Sigmoid colon (tissue), 6 donors: ENCODE measurements at regions not wholly inside any gene's neighbourhood (a gene's known extent, or its start where the extent isn't known, plus 50 kb on each side); places are given as distances from the start of the nearest gene placed in this dataset.

Source experiments
- DNase-seq: peaks from one replicate; pipeline ENCODE4 v3.0.0-alpha.2; 2019
- H3K27ac ChIP-seq, 4 donors: fragments of 200-600 bp; sonication (generic); one replicate each; pipeline ENCODE4 v1.5.1; 2016 to 2019; ENCODE audit warnings: mild to moderate bottlenecking in 1 of 4
- H3K27me3 ChIP-seq, 3 donors: fragments of 200-600 bp; sonication (generic); one replicate each; pipeline ENCODE4 v1.5.1; 2019; ENCODE audit warnings: mild to moderate bottlenecking in 1 of 3
- H3K36me3 ChIP-seq, 4 donors: fragments of 200-600 bp; sonication (generic); one replicate each; pipeline ENCODE4 v1.5.1; 2016 to 2019
- H3K4me1 ChIP-seq, 4 donors: fragments of 200-600 bp; sonication (generic); one replicate each; pipeline ENCODE4 v1.5.1; 2017 to 2019
- H3K4me3 ChIP-seq, 4 donors: fragments of 200-600 bp; sonication (generic); one replicate each; pipeline ENCODE4 v1.5.1; 2017 to 2019; ENCODE audit warnings: mild to moderate bottlenecking in 2 of 4, moderate library complexity in 1 of 4
- H3K9me3 ChIP-seq, 4 donors: fragments of 200-600 bp in 3 of 4; sonication (generic) in 3 of 4; one replicate each; pipeline versions ENCODE4 v1.5.1 to v1.6.1; 2013 to 2019
- CTCF ChIP-seq, 4 experiments: fragments of 450-650 bp in 3 of 4; fragments of 200-600 bp in 1 of 4; IDR thresholded peaks; one replicate each; pipeline ENCODE4 v1.5.1; 2016 to 2019; ENCODE audit warnings: antibody characterized with exemption in 4 of 4, mild to moderate bottlenecking in 3 of 4, moderate library complexity in 2 of 4
- EP300 ChIP-seq, 4 donors: sonication (generic); formaldehyde crosslinking; IDR thresholded peaks; one replicate each; pipeline ENCODE4 v1.6.1; 2017; ENCODE audit warnings: antibody characterized with exemption in 4 of 4
- POLR2A ChIP-seq, 2 donors: fragments of 450-650 bp; IDR thresholded peaks; one replicate each; pipeline ENCODE4 v1.6.1; 2016; ENCODE audit warnings: antibody characterized with exemption in 2 of 2, mild to moderate bottlenecking in 2 of 2, moderate library complexity in 2 of 2
- POLR2AphosphoS5 ChIP-seq, 4 donors: sonication (generic); formaldehyde crosslinking; IDR thresholded peaks; one replicate each; pipeline ENCODE4 v1.6.1; 2017; ENCODE audit warnings: antibody characterized with exemption in 4 of 4
- WGBS, 2 donors: extraction: QIAGEN DNeasy Blood & Tissue Kit; methylation state at CpG; one replicate each; pipeline ENCODE4 v1.1.7; 2013; 5-methylcytosine and 5-hydroxymethylcytosine counted together
- intact Hi-C: fragments of 100-400 bp; cut with DNase I; formaldehyde crosslinking; loops from one replicate; pipeline ENCODE4 v1.15.1; 2023
- donor health status: healthy with polysubstance abuse.
- donor health status: healthy.

GRCh38 chrY:15324189-15324588 is 799.9 kb downstream of the NLGN4Y start:
- TF ChIP-seq CTCF (IDR thresholded peaks at IDR 0.05) (no peak), POLR2AphosphoS5 (IDR thresholded peaks at IDR 0.05) (no peak), POLR2A (IDR thresholded peaks at IDR 0.05) (no peak)
- H3K9me3 ChIP-seq: no peaks in the 10 kb centered on the region
- no peak overlapping the region for H3K27ac ChIP-seq
- H3K4me1 ChIP-seq: no peaks in the 10 kb centered on the region
- no peaks in the 10 kb centered on the region for H3K27me3 ChIP-seq
- no peak for DNase-seq
- no peaks in the 10 kb centered on the region for H3K36me3 ChIP-seq
- WGBS, 2 donors: 90 to 100% methylated on average over 2 of the region's 2 CpGs
- no peak overlapping the region for H3K4me3 ChIP-seq
- intact Hi-C loops: no loop called here

- no peaks in the 10 kb centered on the region for H3K9me3 ChIP-seq
- no peak overlapping the region for H3K4me3 ChIP-seq
- no peaks in the 10 kb centered on the region for H3K4me1 ChIP-seq
- no peak for TF ChIP-seq POLR2A (IDR thresholded peaks at IDR 0.05)
- 89 to 95% methylated on average over 3 of the region's 3 CpGs for WGBS, 2 donors
- no peaks in the 10 kb centered on the region for H3K36me3 ChIP-seq
- DNase-seq: no peak
- no peaks in the 10 kb centered on the region for H3K27me3 ChIP-seq
- no peak overlapping the region for H3K27ac ChIP-seq
- intact Hi-C loops: no loop called here
Measured at GRCh38 chrY:15325201-15325600, 800.9 kb downstream of the NLGN4Y start.

- Histone ChIP-seq H3K4me1 (no peaks in the 10 kb centered on the region), H3K27ac (no peak overlapping the region), H3K9me3 (no peaks in the 10 kb centered on the region), H3K27me3 (no peaks in the 10 kb centered on the region), H3K36me3 (no peaks in the 10 kb centered on the region), H3K4me3 (no peak overlapping the region)
- intact Hi-C loops: no loop called here
- TF ChIP-seq EP300 (IDR thresholded peaks at IDR 0.05) (no peak), POLR2A (IDR thresholded peaks at IDR 0.05) (no peak), CTCF (IDR thresholded peaks at IDR 0.05) (no peak), POLR2AphosphoS5 (IDR thresholded peaks at IDR 0.05) (no peak)
- DNase-seq: no peak
- WGBS, 2 donors: 46 to 75% methylated on average over 5 of the region's 5 CpGs
Measured at GRCh38 chrY:15326673-15327072, 802.3 kb downstream of the NLGN4Y start.

- Histone ChIP-seq H3K4me3 (no peak overlapping the region), H3K27me3 (no peaks in the 10 kb centered on the region), H3K4me1 (no peaks in the 10 kb centered on the region), H3K36me3 (no peaks in the 10 kb centered on the region), H3K9me3 (no peaks in the 10 kb centered on the region), H3K27ac (no peak overlapping the region)
- TF ChIP-seq CTCF (IDR thresholded peaks at IDR 0.05): no peak
- no peak for TF ChIP-seq POLR2AphosphoS5 (IDR thresholded peaks at IDR 0.05)
- TF ChIP-seq EP300 (IDR thresholded peaks at IDR 0.05): no peak
- no peak for TF ChIP-seq POLR2A (IDR thresholded peaks at IDR 0.05)
- 63 to 82% methylated on average over 3 of the region's 3 CpGs for WGBS, 2 donors
- intact Hi-C loops: no loop called here
- DNase-seq: no peak
Measured at GRCh38 chrY:15328848-15329247, 804.5 kb downstream of the NLGN4Y start.

- no peak for TF ChIP-seq POLR2A (IDR thresholded peaks at IDR 0.05)
- no peak for TF ChIP-seq EP300 (IDR thresholded peaks at IDR 0.05)
- no peak for TF ChIP-seq POLR2AphosphoS5 (IDR thresholded peaks at IDR 0.05)
- no peak for TF ChIP-seq CTCF (IDR thresholded peaks at IDR 0.05)
- no peaks in the 10 kb centered on the region for H3K9me3 ChIP-seq
- no peak overlapping the region for H3K4me3 ChIP-seq
- 12 to 39% methylated on average over 4 of the region's 4 CpGs for WGBS, 2 donors
- no peak for DNase-seq
- no peaks in the 10 kb centered on the region for H3K27me3 ChIP-seq
- no peak overlapping the region for H3K27ac ChIP-seq
- intact Hi-C loops: no loop called here
- H3K4me1 ChIP-seq: no peaks in the 10 kb centered on the region
- H3K36me3 ChIP-seq: no peaks in the 10 kb centered on the region
Measured at GRCh38 chrY:15343522-15343921, 819.2 kb downstream of the NLGN4Y start.
